ENCODE measurements at regions not wholly inside any gene's neighbourhood (a gene's known extent, or its start where the extent isn't known, plus 50 kb on each side); places are given as distances from the start of the nearest gene placed in this dataset.

GRCh38 chr16:82329504-82330192 is 159.6 kb upstream of the MPHOSPH6 start:
- TF ChIP-seq POLR2A (IDR thresholded peaks at IDR 0.05) (no peak), CTCF (IDR thresholded peaks at IDR 0.05) (no peak)
